NCI-H345 (cell line): ENCODE measurements at regions not wholly inside any gene's neighbourhood (a gene's known extent, or its start where the extent isn't known, plus 50 kb on each side); places are given as distances from the start of the nearest gene placed in this dataset.
"Not testable (repeated sequence)": the region's sequence is repeated elsewhere in the genome, so short reads cannot be mapped to it uniquely, and the experiment has no call there.

ENCODE experiments used
- DNase-seq: peaks from one replicate; lab custom pipeline; 2025; lab: John Stamatoyannopoulos, UW

GRCh38 chr10:29826801-29827450, 192.2 kb upstream of the SVIL start:
- no peak for DNase-seq

- DNase-seq = no peak
Observed at GRCh38 chr10:29826221-29826620, 191.4 kb upstream of the SVIL start.

- DNase-seq = no peak
Observed at GRCh38 chr10:29823553-29824080, 188.8 kb upstream of the SVIL start.

GRCh38 chr10:29820890-29821461, 186.2 kb upstream of the SVIL start:
- DNase-seq = no peak

- DNase-seq = no peak
Observed at GRCh38 chr10:29816801-29817558, 182.2 kb upstream of the SVIL start.

- no peak for DNase-seq
Observed at GRCh38 chr10:29815572-29815971, 180.8 kb upstream of the SVIL start.

GRCh38 chr10:29811751-29812427, 177.1 kb upstream of the SVIL start:
- DNase-seq = peak; percentile 9

GRCh38 chr10:29810816-29811215, 176.0 kb upstream of the SVIL start:
- DNase-seq = no peak

- not testable (repeated sequence) for DNase-seq
Observed at GRCh38 chr10:29810231-29810630, 175.5 kb upstream of the SVIL start.

- DNase-seq = no peak
Observed at GRCh38 chr10:29809383-29809782, 174.6 kb upstream of the SVIL start.

- DNase-seq = no peak
Observed at GRCh38 chr10:29807163-29807806, 172.5 kb upstream of the SVIL start.

- no peak for DNase-seq
Observed at GRCh38 chr10:29806350-29806788, 171.6 kb upstream of the SVIL start.

- DNase-seq = no peak
Observed at GRCh38 chr10:29805134-29805723, 170.5 kb upstream of the SVIL start.

GRCh38 chr10:29804025-29804852, 169.5 kb upstream of the SVIL start:
- DNase-seq = peak; percentile 85

GRCh38 chr10:29802171-29802570, 167.4 kb upstream of the SVIL start:
- DNase-seq = no peak

- no peak for DNase-seq
Observed at GRCh38 chr10:29798921-29799690, 164.3 kb upstream of the SVIL start.

GRCh38 chr10:29797616-29798015, 162.8 kb upstream of the SVIL start:
- no peak for DNase-seq

GRCh38 chr10:29795850-29796249, 161.1 kb upstream of the SVIL start:
- DNase-seq = no peak

- no peak for DNase-seq
Observed at GRCh38 chr10:29794776-29795611, 160.2 kb upstream of the SVIL start.
